WTC11 (cell line): ENCODE measurements at regions not wholly inside any gene's neighbourhood (a gene's known extent, or its start where the extent isn't known, plus 50 kb on each side); places are given as distances from the start of the nearest gene placed in this dataset.

ENCODE experiments used
- ATAC-seq: fragments of 200-7000 bp; cut with Tn5 transposase; 2 replicates; pipeline ENCODE4 v1.10.0; 2021; ENCODE audit warnings: mild to moderate bottlenecking, moderate library complexity
- CTCF ChIA-PET: fragments of 300-600 bp; sonication (Branson Sonifier 250); formaldehyde crosslinking; loops from one replicate; lab custom pipeline; 2021; ENCODE audit warnings: antibody characterized with exemption; lab: Charles Lee
- POLR2A ChIA-PET: fragments of 350-600 bp; sonication (Branson Sonifier 250); formaldehyde crosslinking; loops from one replicate; lab custom pipeline; 2021; ENCODE audit warnings: antibody characterized with exemption; lab: Charles Lee
- DNase-seq: peaks from one replicate; pipeline ENCODE4 v3.0.0; 2021; ENCODE audit warnings: low spot score
- H3K27ac Mint-ChIP-seq: 2 replicates; pipeline ENCODE4 v1.8.0; 2021; ENCODE audit warnings: mixed read lengths
- H3K27me3 Mint-ChIP-seq: 2 replicates; pipeline ENCODE4 v1.8.0; 2021; ENCODE audit warnings: low read depth, mild to moderate bottlenecking, moderate library complexity, mixed read lengths
- H3K36me3 Mint-ChIP-seq: 2 replicates; pipeline ENCODE4 v1.8.0; 2021; ENCODE audit warnings: mixed read lengths
- H3K4me1 Mint-ChIP-seq: 2 replicates; pipeline ENCODE4 v1.8.0; 2022; ENCODE audit warnings: mixed read lengths
- H3K4me3 Mint-ChIP-seq: 2 replicates; pipeline ENCODE4 v1.8.0; 2021; ENCODE audit warnings: mild to moderate bottlenecking, moderate library complexity, mixed read lengths
- H3K9me3 Mint-ChIP-seq: 2 replicates; pipeline ENCODE4 v1.8.0; 2021; ENCODE audit warnings: mixed read lengths
- ARID4B ChIP-seq: sonication (generic); formaldehyde crosslinking; IDR thresholded peaks from 2 replicates; pipeline ENCODE4 v1.8.0; 2023; ENCODE audit warnings: missing genetic modification reagents, mild to moderate bottlenecking, borderline replicate concordance
- CBFB ChIP-seq: sonication (generic); formaldehyde crosslinking; IDR thresholded peaks from 2 replicates; pipeline ENCODE4 v1.8.1; 2022; ENCODE audit warnings: mild to moderate bottlenecking, low read depth, missing genetic modification reagents
- CREM ChIP-seq: sonication (generic); formaldehyde crosslinking; IDR thresholded peaks from 2 replicates; pipeline ENCODE4 v1.8.1; 2022; ENCODE audit warnings: mild to moderate bottlenecking, missing genetic modification reagents, moderate library complexity
- E2F1 ChIP-seq: sonication (generic); formaldehyde crosslinking; IDR thresholded peaks from 2 replicates; pipeline ENCODE4 v1.8.0; 2022; ENCODE audit warnings: mild to moderate bottlenecking, missing genetic modification reagents
- ERG ChIP-seq: fragments of 250-450 bp; sonication (Bioruptor Pico); IDR thresholded peaks from 2 replicates; pipeline ENCODE4 v1.8.0; 2021; ENCODE audit warnings: mild to moderate bottlenecking
- FOXK1 ChIP-seq: sonication (generic); formaldehyde crosslinking; IDR thresholded peaks from 2 replicates; pipeline ENCODE4 v1.8.0; 2022; ENCODE audit warnings: mild to moderate bottlenecking, moderate library complexity, missing genetic modification reagents
- FOXP1 ChIP-seq: sonication (generic); formaldehyde crosslinking; IDR thresholded peaks from 2 replicates; pipeline ENCODE4 v1.8.0; 2022; ENCODE audit warnings: missing genetic modification reagents, mild to moderate bottlenecking, moderate library complexity, borderline replicate concordance
- GABPB1 ChIP-seq: sonication (generic); formaldehyde crosslinking; IDR thresholded peaks from 2 replicates; pipeline ENCODE4 v1.8.1; 2023; ENCODE audit warnings: mild to moderate bottlenecking, missing genetic modification reagents
- HMGA2 ChIP-seq: fragments of 250-450 bp; sonication (Bioruptor Pico); IDR thresholded peaks from 2 replicates; pipeline ENCODE4 v1.4.0; 2021; ENCODE audit warnings: mild to moderate bottlenecking, moderate library complexity
- MYBL2 ChIP-seq: sonication (generic); formaldehyde crosslinking; IDR thresholded peaks from 2 replicates; pipeline ENCODE4 v1.8.1; 2023; ENCODE audit warnings: mild to moderate bottlenecking, moderate library complexity, missing genetic modification reagents
- NFATC4 ChIP-seq: fragments of 250-450 bp; sonication (Bioruptor Pico); IDR thresholded peaks from 2 replicates; pipeline ENCODE4 v1.9.0; 2021; ENCODE audit warnings: mild to moderate bottlenecking
- RELA ChIP-seq: sonication (generic); formaldehyde crosslinking; IDR thresholded peaks from 2 replicates; pipeline ENCODE4 v1.8.1; 2022; ENCODE audit warnings: missing genetic modification reagents, mild to moderate bottlenecking, borderline replicate concordance
- STAT6 ChIP-seq: sonication (generic); formaldehyde crosslinking; conservative IDR thresholded peaks from 2 replicates; pipeline ENCODE4 v1.8.1; 2023; ENCODE audit warnings: mild to moderate bottlenecking, low read depth, missing genetic modification reagents, moderate library complexity
- TCF7 ChIP-seq: sonication (generic); formaldehyde crosslinking; IDR thresholded peaks from 2 replicates; pipeline ENCODE4 v1.8.0; 2022; ENCODE audit warnings: mild to moderate bottlenecking, low read depth, missing genetic modification reagents, moderate library complexity
- ZNF138 ChIP-seq: sonication (generic); formaldehyde crosslinking; conservative IDR thresholded peaks from 2 replicates; pipeline ENCODE4 v1.8.1; 2022; ENCODE audit warnings: mild to moderate bottlenecking, moderate library complexity, missing genetic modification reagents
- ZNF281 ChIP-seq: sonication (generic); formaldehyde crosslinking; IDR thresholded peaks from 2 replicates; pipeline ENCODE4 v1.8.0; 2023; ENCODE audit warnings: mild to moderate bottlenecking, missing genetic modification reagents
- ZNF425 ChIP-seq: fragments of 250-450 bp; sonication (Bioruptor Pico); conservative IDR thresholded peaks from 2 replicates; pipeline ENCODE4 v1.9.0; 2021; ENCODE audit warnings: mild to moderate bottlenecking
- ZSCAN18 ChIP-seq: fragments of 250-450 bp; sonication (Bioruptor Pico); IDR thresholded peaks from 2 replicates; pipeline ENCODE4 v2.1.2; 2022; ENCODE audit warnings: mild to moderate bottlenecking, moderate library complexity

- Mint-ChIP-seq H3K36me3 (no peaks in the 10 kb centered on the region), H3K27ac (no peak overlapping the region), H3K4me1 (peaks cover 44% of the 10 kb centered on the region), H3K27me3 (no peaks in the 10 kb centered on the region; the same call in 1 of the 2 replicates), H3K9me3 (no peaks in the 10 kb centered on the region), H3K4me3 (no peak overlapping the region)
- TF ChIP-seq CBFB (no peak), ZNF281 (no peak), FOXK1 (no peak), ARID4B (CRISPR knock-in tag) (no peak), ZNF138 (CRISPR knock-in tag) (no peak), NFATC4 (no peak)
- CTCF ChIA-PET, result no interaction called here
- DNase-seq, result no peak
- POLR2A ChIA-PET, result no interaction called here
- ATAC-seq, result no peak
Observed at GRCh38 chrX:960821-961220, 251.6 kb downstream of the CRLF2 start.

- ChIA-PET POLR2A (no interaction called here), CTCF (no interaction called here)
- Mint-ChIP-seq H3K4me3 (no peak overlapping the region), H3K4me1 (peaks cover 40% of the 10 kb centered on the region), H3K9me3 (no peaks in the 10 kb centered on the region), H3K36me3 (no peaks in the 10 kb centered on the region), H3K27me3 (no peaks in the 10 kb centered on the region; the same call in 1 of the 2 replicates), H3K27ac (no peak overlapping the region)
- ATAC-seq, result no peak
- no peak for DNase-seq
- no peak for TF ChIP-seq HMGA2 (CRISPR knock-in tag)
- no peak for TF ChIP-seq ZNF425 (CRISPR knock-in tag)
- no peak for TF ChIP-seq GABPB1 (CRISPR knock-in tag)
- no peak for TF ChIP-seq STAT6 (CRISPR knock-in tag)
- no peak for TF ChIP-seq CREM (CRISPR knock-in tag)
- TF ChIP-seq FOXP1 (CRISPR knock-in tag), result no peak
- TF ChIP-seq ERG (CRISPR knock-in tag), result no peak
- TF ChIP-seq E2F1, result no peak
- TF ChIP-seq RELA (CRISPR knock-in tag), result no peak
- no peak for TF ChIP-seq MYBL2 (CRISPR knock-in tag)
- no peak for TF ChIP-seq ZSCAN18 (CRISPR knock-in tag)
- TF ChIP-seq TCF7 (CRISPR knock-in tag), result no peak
Observed at GRCh38 chrX:959595-959994, 252.9 kb downstream of the CRLF2 start.
